ENCODE measurements at regions not wholly inside any gene's neighbourhood (a gene's known extent, or its start where the extent isn't known, plus 50 kb on each side); places are given as distances from the start of the nearest gene placed in this dataset.

DNA sequence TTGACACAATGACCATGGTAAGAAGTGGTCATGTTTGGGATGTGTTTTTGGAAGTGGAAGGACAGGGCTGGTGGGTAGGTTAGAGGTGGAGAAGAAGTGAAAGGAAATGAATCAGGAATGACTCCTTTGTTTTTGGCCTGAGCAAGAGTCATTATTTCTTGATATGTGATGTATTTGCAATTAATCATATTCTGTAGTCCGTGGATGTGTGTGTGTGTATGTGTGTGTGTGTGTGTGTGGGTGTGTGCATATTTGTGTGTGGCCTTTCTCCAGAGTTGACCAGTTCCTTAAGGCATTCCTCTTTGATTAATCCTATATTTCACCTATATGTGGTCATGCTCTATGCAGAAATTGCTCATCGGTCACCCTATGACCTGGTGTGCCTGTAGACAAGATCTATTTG is 130.7 kb downstream of the UTRN start:
- TF ChIP-seq EZH2 (IDR thresholded peaks at IDR 0.05; ENCODE audit: low read depth, low read length, severe bottlenecking) (no peak), SP1 (IDR thresholded peaks at IDR 0.05; ENCODE audit: low read depth, low read length) (no peak), POLR2A (IDR thresholded peaks at IDR 0.05; ENCODE audit: control extremely low read depth in 1 of 2, low read depth in 2 of 2, low read length in 2 of 2) (no peak)

Measured in H1 (cell line).